OCI-LY7 (cell line): ENCODE measurements at regions not wholly inside any gene's neighbourhood (a gene's known extent, or its start where the extent isn't known, plus 50 kb on each side); places are given as distances from the start of the nearest gene placed in this dataset.

ENCODE experiments used
- EZH2phosphoT487 ChIP-seq: fragments of 200-600 bp; sonication (generic); IDR thresholded peaks from 2 replicates; pipeline ENCODE4 v1.6.1; 2018; ENCODE audit warnings: low read depth, borderline replicate concordance, mild to moderate bottlenecking, mixed run types, antibody characterized with exemption, low read length, moderate library complexity, mixed read lengths
- TF ChIP-seq, protein P1 (sequence below): fragments of 200-600 bp; sonication (generic); conservative IDR thresholded peaks from 2 replicates; pipeline ENCODE4 v1.5.1; 2014; ENCODE audit warnings: mild to moderate bottlenecking, antibody characterized with exemption, low read length, moderate library complexity, mixed read lengths

DNA sequence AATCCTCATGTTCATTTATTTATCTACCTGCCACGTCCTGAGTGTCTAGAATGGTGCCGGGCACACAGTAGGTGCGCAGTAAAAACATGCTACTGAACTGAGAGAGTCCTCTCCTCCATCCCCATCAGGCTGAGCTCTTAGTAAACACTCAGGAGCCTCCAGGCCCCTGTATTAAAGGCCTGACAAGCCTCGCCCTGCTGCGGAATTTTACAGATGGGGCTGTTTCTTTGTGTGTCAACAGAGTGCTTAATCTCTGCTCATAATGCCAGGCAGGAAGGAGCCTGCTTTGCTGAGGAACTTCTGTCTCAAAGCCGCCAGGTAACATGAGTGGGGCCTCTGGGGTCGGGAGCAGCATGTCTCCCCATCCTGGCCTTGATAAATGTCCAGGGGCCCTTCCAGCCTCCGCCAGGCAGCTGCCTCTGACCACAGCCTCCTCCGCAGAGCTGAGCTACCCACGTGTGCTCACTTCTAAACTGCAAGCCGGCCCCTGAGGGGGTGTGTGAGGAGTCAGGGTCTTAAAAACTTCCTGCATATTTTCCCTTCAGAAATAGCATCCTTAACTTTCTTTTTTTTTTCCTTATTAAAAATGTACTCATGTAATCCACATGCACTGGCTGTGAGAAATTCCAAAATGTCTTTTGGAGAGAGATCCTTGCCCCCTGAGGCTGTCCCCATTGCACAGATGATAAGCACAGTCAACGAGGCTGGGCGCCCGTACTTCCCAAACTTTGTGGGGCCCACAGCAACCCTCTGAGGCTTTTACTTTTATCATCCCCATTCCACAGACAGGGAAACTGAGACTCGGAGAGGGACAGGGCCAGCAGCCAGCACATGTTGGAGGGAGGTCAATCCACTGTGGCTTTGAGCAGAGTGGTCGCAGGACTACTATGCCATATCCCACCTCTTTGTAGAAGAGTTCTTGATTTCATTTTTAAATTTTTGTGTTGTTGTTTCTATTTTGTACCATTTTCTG is 116.0 kb upstream of the NCOR2 start:
- TF ChIP-seq, protein P1, sequence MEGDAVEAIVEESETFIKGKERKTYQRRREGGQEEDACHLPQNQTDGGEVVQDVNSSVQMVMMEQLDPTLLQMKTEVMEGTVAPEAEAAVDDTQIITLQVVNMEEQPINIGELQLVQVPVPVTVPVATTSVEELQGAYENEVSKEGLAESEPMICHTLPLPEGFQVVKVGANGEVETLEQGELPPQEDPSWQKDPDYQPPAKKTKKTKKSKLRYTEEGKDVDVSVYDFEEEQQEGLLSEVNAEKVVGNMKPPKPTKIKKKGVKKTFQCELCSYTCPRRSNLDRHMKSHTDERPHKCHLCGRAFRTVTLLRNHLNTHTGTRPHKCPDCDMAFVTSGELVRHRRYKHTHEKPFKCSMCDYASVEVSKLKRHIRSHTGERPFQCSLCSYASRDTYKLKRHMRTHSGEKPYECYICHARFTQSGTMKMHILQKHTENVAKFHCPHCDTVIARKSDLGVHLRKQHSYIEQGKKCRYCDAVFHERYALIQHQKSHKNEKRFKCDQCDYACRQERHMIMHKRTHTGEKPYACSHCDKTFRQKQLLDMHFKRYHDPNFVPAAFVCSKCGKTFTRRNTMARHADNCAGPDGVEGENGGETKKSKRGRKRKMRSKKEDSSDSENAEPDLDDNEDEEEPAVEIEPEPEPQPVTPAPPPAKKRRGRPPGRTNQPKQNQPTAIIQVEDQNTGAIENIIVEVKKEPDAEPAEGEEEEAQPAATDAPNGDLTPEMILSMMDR, result no peak
- TF ChIP-seq EZH2phosphoT487, result no peak
